Osteoblast (primary cell): ENCODE measurements at regions not wholly inside any gene's neighbourhood (a gene's known extent, or its start where the extent isn't known, plus 50 kb on each side); places are given as distances from the start of the nearest gene placed in this dataset.
"Not testable (repeated sequence)": the region's sequence is repeated elsewhere in the genome, so short reads cannot be mapped to it uniquely, and the experiment has no call there.

ENCODE experiments used
- DNase-seq: peaks from one replicate; pipeline ENCODE4 v3.0.0; 2011; ENCODE audit warnings: low spot score, mixed read lengths; ENCODE audit not compliant: insufficient read length; ENCODE audit errors: missing footprints
- H2AFZ ChIP-seq: 2 replicates; pipeline ENCODE4 v1.6.0; 2011; ENCODE audit warnings: mild to moderate bottlenecking, low read length
- H3K27ac ChIP-seq: 2 replicates; pipeline ENCODE4 v1.5.1; 2011; ENCODE audit warnings: mild to moderate bottlenecking, low read depth, low read length, moderate library complexity
- H3K27me3 ChIP-seq: 2 replicates; pipeline ENCODE4 v1.6.0; 2012; ENCODE audit warnings: mild to moderate bottlenecking, control low read depth, inconsistent platforms, low read length, moderate library complexity; ENCODE audit not compliant: insufficient read depth
- H3K36me3 ChIP-seq: 2 replicates; pipeline ENCODE4 v1.5.1; 2011; ENCODE audit warnings: mild to moderate bottlenecking, low read length, control low read depth, moderate library complexity; ENCODE audit not compliant: insufficient read depth
- H3K4me1 ChIP-seq: 2 replicates; pipeline ENCODE4 v1.5.1; 2011; ENCODE audit warnings: mild to moderate bottlenecking, low read length, control low read depth, moderate library complexity; ENCODE audit not compliant: insufficient read depth
- H3K4me2 ChIP-seq: 2 replicates; pipeline ENCODE4 v1.6.0; 2011; ENCODE audit warnings: mild to moderate bottlenecking, low read length; ENCODE audit not compliant: insufficient read depth
- H3K4me3 ChIP-seq: fragments of 200-600 bp; sonication (generic); 3 replicates; pipeline ENCODE4 v1.5.1; 2012; ENCODE audit warnings: mild to moderate bottlenecking, low read length, inconsistent platforms; ENCODE audit not compliant: insufficient read depth
- H3K79me2 ChIP-seq: 2 replicates; pipeline ENCODE4 v1.6.0; 2012; ENCODE audit warnings: mild to moderate bottlenecking, low read length, control low read depth, inconsistent platforms; ENCODE audit not compliant: insufficient read depth
- H3K9me3 ChIP-seq: 2 replicates; pipeline ENCODE4 v1.5.1; 2011; ENCODE audit warnings: low read depth, low read length, control low read depth
- H4K20me1 ChIP-seq: 2 replicates; pipeline ENCODE4 v1.6.0; 2012; ENCODE audit warnings: mild to moderate bottlenecking, low read length, control low read depth; ENCODE audit not compliant: insufficient read depth
- TF ChIP-seq, protein P1 (sequence below): IDR thresholded peaks from 2 replicates; pipeline ENCODE4 v1.5.1; 2011; ENCODE audit warnings: mild to moderate bottlenecking, low read depth, low read length, moderate library complexity; ENCODE audit errors: extremely low read depth

DNA sequence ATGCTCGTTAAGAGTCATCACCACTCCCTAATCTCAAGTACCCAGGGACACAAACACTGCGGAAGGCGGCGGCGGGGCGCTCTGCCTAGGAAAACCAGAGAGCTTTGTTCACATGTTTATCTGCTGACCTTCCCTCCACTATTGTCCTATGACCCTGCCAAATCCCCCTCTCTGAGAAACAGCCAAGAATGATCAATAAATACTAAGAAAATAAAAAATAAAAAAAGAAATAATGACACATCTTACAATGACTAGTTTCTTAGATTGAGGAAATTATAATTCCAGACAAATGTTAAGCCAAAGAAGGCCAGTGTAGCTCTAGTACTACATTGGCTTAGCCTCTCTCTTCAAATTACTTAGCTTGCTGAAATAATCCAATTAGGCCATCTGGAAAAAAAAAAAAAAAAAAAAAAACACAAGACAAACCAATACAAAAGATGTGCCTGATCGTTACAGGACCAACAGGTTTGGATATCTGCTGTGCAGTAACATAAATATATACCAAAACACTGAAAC is 58.0 kb downstream of the ANXA2R start:
- Histone ChIP-seq H4K20me1 (no peaks in the 10 kb centered on the region), H3K79me2 (peaks cover 4% of the 10 kb centered on the region), H3K4me3 (no peak overlapping the region), H3K4me2 (no peak overlapping the region), H2AFZ (no peak overlapping the region), H3K36me3 (no peaks in the 10 kb centered on the region), H3K4me1 (peaks cover 21% of the 10 kb centered on the region), H3K27me3 (no peaks in the 10 kb centered on the region), H3K27ac (no peak overlapping the region), H3K9me3 (no peaks in the 10 kb centered on the region)
- TF ChIP-seq, protein P1, sequence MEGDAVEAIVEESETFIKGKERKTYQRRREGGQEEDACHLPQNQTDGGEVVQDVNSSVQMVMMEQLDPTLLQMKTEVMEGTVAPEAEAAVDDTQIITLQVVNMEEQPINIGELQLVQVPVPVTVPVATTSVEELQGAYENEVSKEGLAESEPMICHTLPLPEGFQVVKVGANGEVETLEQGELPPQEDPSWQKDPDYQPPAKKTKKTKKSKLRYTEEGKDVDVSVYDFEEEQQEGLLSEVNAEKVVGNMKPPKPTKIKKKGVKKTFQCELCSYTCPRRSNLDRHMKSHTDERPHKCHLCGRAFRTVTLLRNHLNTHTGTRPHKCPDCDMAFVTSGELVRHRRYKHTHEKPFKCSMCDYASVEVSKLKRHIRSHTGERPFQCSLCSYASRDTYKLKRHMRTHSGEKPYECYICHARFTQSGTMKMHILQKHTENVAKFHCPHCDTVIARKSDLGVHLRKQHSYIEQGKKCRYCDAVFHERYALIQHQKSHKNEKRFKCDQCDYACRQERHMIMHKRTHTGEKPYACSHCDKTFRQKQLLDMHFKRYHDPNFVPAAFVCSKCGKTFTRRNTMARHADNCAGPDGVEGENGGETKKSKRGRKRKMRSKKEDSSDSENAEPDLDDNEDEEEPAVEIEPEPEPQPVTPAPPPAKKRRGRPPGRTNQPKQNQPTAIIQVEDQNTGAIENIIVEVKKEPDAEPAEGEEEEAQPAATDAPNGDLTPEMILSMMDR, result no peak
- DNase-seq, result peak; percentile 19

DNA sequence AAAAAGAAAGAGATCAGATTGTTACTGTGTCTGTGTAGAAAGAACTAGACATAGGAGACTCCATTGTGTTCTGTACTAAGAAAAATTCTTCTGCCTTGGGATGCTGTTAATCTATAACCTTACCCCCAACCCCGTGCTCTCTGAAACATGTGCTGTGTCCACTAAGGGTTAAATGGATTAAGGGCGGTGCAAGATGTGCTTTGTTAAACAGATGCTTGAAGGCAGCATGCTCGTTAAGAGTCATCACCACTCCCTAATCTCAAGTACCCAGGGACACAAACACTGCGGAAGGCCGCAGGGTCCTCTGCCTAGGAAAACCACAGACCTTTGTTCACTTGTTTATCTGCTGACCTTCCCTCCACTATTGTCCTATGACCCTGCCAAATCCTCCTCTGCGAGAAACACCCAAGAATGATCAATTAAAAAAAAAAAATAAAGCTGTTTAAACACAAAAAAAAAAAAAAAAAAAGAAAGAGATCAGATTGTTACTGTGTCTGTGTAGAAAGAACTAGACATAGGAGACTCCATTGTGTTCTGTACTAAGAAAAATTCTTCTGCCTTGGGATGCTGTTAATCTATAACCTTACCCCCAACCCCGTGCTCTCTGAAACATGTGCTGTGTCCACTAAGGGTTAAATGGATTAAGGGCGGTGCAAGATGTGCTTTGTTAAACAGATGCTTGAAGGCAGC is 58.6 kb downstream of the ANXA2R start:
- H3K9me3 ChIP-seq, DNase-seq, H2AFZ ChIP-seq, H3K79me2 ChIP-seq, H3K4me3 ChIP-seq, H3K36me3 ChIP-seq, H4K20me1 ChIP-seq, H3K4me2 ChIP-seq, H3K27ac ChIP-seq, H3K27me3 ChIP-seq: not testable (repeated sequence)
- peaks cover 21% of the 10 kb centered on the region for H3K4me1 ChIP-seq

DNA sequence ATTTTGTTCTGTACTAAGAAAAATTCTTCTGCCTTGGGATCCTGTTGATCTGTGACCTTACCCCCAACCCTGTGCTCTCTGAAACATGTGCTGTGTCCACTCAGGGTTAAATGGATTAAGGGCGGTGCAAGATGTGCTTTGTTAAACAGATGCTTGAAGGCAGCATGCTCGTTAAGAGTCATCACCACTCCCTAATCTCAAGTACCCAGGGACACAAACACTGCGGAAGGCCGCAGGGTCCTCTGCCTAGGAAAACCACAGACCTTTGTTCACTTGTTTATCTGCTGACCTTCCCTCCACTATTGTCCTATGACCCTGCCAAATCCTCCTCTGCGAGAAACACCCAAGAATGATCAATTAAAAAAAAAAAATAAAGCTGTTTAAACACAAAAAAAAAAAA is 59.1 kb downstream of the ANXA2R start:
- H3K27ac ChIP-seq, H3K36me3 ChIP-seq, H3K27me3 ChIP-seq, H4K20me1 ChIP-seq, H3K9me3 ChIP-seq, H3K4me2 ChIP-seq, H2AFZ ChIP-seq, DNase-seq, H3K79me2 ChIP-seq, H3K4me3 ChIP-seq: not testable (repeated sequence)
- H3K4me1 ChIP-seq, result peaks cover 18% of the 10 kb centered on the region

DNA sequence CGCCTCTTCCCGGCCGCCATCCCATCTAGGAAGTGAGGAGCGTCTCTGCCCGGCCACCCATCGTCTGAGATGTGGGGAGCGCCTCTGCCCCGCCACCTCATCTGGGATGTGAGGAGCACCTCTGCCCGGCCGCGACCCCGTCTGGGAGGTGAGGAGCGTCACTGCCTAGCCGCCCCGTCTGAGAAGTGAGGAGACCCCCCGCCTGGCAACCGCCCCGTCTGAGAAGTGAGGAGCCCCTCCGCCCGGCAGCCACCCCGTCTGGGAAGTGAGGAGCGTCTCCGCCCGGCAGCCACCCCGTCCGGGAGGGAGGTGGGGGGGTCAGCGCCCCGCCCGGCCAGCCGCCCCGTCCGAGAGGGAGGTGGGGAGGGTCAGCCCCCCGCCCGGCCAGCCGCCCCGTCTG is 59.7 kb downstream of the ANXA2R start:
- not testable (repeated sequence) for H3K36me3 ChIP-seq, H3K27ac ChIP-seq, H4K20me1 ChIP-seq, H3K4me3 ChIP-seq, H3K4me2 ChIP-seq, H3K27me3 ChIP-seq, DNase-seq, H3K79me2 ChIP-seq, H3K9me3 ChIP-seq, H2AFZ ChIP-seq
- peaks cover 12% of the 10 kb centered on the region for H3K4me1 ChIP-seq

DNA sequence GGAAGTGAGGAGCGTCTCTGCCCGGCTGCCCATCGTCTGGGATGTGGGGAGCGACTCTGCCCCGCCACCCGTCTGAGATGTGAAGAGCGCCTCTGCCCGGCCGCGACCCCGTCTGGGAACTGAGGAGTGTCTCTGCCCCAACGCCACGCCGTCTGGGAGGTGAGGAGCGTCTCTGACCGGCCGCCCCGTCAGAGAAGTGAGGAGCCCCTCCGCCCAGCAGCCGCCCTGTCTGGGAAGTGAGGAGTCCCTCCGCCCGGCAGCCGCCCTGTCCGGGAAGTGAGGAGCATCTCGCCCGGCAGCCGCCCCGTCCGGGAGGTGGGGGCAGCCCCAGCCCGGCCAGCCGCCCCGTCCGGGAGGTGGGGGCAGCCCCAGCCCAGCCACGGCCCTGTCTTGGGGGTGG is 60.9 kb downstream of the ANXA2R start:
- H3K4me1 ChIP-seq, H3K27me3 ChIP-seq, H3K4me2 ChIP-seq, H3K9me3 ChIP-seq, H3K36me3 ChIP-seq, H3K79me2 ChIP-seq, H2AFZ ChIP-seq, DNase-seq, H3K27ac ChIP-seq, H4K20me1 ChIP-seq, H3K4me3 ChIP-seq: not testable (repeated sequence)

DNA sequence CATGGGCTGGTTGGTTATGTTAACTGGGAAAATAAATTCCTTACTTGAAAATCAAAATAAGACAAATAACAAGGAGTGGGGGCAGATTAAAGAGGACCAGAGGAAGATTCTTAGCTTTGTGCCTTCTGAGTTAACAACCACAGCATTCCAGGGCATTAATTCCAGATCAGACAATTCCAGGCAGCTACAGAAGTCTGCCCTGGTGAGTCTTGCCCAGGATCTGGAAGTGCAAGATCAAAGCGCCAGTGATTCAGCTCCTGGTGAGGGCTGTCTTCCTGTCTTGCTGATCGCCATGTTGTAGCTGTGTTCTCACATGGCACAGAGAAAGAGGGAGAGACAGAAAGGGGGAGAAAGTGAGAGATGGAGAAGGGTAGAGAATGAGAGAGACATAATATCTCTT is 65.6 kb downstream of the ANXA2R start:
- Histone ChIP-seq H3K27me3 (no peaks in the 10 kb centered on the region), H3K9me3 (no peaks in the 10 kb centered on the region), H3K4me2 (no peak overlapping the region), H4K20me1 (no peaks in the 10 kb centered on the region), H3K36me3 (no peaks in the 10 kb centered on the region), H2AFZ (peak overlapping the region; percentile 46), H3K79me2 (no peaks in the 10 kb centered on the region), H3K4me1 (no peaks in the 10 kb centered on the region), H3K4me3 (no peak overlapping the region), H3K27ac (no peak overlapping the region)
- DNase-seq, result no peak
- TF ChIP-seq, protein P1, result no peak
